ENCODE measurements at regions not wholly inside any gene's neighbourhood (a gene's known extent, or its start where the extent isn't known, plus 50 kb on each side); places are given as distances from the start of the nearest gene placed in this dataset.

GRCh38 chr2:10242451-10242850 is 60.3 kb upstream of the HPCAL1 start:
- Mint-ChIP-seq H3K27me3 (peaks cover 0 to 2% of the 10 kb centered on the region in 2 donors), H3K36me3 (no peaks in the 10 kb centered on the region), H3K4me1 (no peaks in the 10 kb centered on the region), H3K4me3 (no peak overlapping the region), H3K9me3 (no peaks in the 10 kb centered on the region), H3K27ac (no peak overlapping the region)
- Histone ChIP-seq H3K27me3 (replicated peaks in 1 of 2; ENCODE audit: control insufficient read depth in 2 of 2, extremely low read depth in 1 of 2, insufficient read depth in 2 of 2, low read length in 1 of 2) (peaks cover 0 to 22% of the 10 kb centered on the region in 2 experiments), H3K27ac (ENCODE audit: low read length) (no peak overlapping the region), H3K4me3 (ENCODE audit: control insufficient read depth in 1 of 2, extremely low read depth in 1 of 2, low read length in 1 of 2) (no peak overlapping the region), H3K4me1 (ENCODE audit: control insufficient read depth in 1 of 2, extremely low read depth in 1 of 2, insufficient read depth in 2 of 2, low read length in 2 of 2) (no peaks in the 10 kb centered on the region), H3K9me3 (no peaks in the 10 kb centered on the region), H3K36me3 (ENCODE audit: control insufficient read depth in 2 of 2, extremely low read depth in 1 of 2, insufficient read depth in 1 of 2, low read length in 1 of 2) (no peaks in the 10 kb centered on the region)
- WGBS (ENCODE audit: insufficient coverage), result 90% methylated on average over 11 of the region's 15 CpGs
- ATAC-seq (replicated peaks in 1 of 4), result no peak
- POLR2A ChIA-PET, result no interaction called here
- DNase-seq, result no peak
- CTCF ChIA-PET, result no interaction called here

GRCh38 chr2:10242998-10243925 is 59.4 kb upstream of the HPCAL1 start:
- Mint-ChIP-seq H3K27me3 (peaks cover 0 to 2% of the 10 kb centered on the region in 2 donors), H3K4me1 (no peaks in the 10 kb centered on the region), H3K36me3 (no peaks in the 10 kb centered on the region), H3K4me3 (no peak overlapping the region), H3K27ac (no peak overlapping the region), H3K9me3 (no peaks in the 10 kb centered on the region)
- H3K9me3 ChIP-seq, result no peaks in the 10 kb centered on the region
- H3K27me3 ChIP-seq (replicated peaks in 1 of 2; ENCODE audit: control insufficient read depth in 2 of 2, extremely low read depth in 1 of 2, insufficient read depth in 2 of 2, low read length in 1 of 2), result peaks cover 0 to 15% of the 10 kb centered on the region in 2 experiments
- ATAC-seq (replicated peaks in 1 of 4) (no peak), DNase-seq (no peak)
- 90% methylated on average over 19 of the region's 28 CpGs for WGBS (ENCODE audit: insufficient coverage)
- ChIA-PET CTCF (no interaction called here), POLR2A (no interaction called here)
- no peak overlapping the region for H3K4me3 ChIP-seq (ENCODE audit: control insufficient read depth in 1 of 2, extremely low read depth in 1 of 2, low read length in 1 of 2)
- H3K36me3 ChIP-seq (ENCODE audit: control insufficient read depth in 2 of 2, extremely low read depth in 1 of 2, insufficient read depth in 1 of 2, low read length in 1 of 2), result no peaks in the 10 kb centered on the region
- H3K4me1 ChIP-seq (ENCODE audit: control insufficient read depth in 1 of 2, extremely low read depth in 1 of 2, insufficient read depth in 2 of 2, low read length in 2 of 2), result no peaks in the 10 kb centered on the region
- no peak overlapping the region for H3K27ac ChIP-seq (ENCODE audit: low read length)

- DNase-seq (no peak), ATAC-seq (replicated peaks in 1 of 4) (no peak)
- Mint-ChIP-seq H3K27me3 (no peaks in the 10 kb centered on the region), H3K36me3 (no peaks in the 10 kb centered on the region), H3K27ac (no peak overlapping the region), H3K9me3 (peaks cover 0 to 2% (median 1%) of the 10 kb centered on the region in 3 donors), H3K4me3 (no peak overlapping the region), H3K4me1 (no peaks in the 10 kb centered on the region)
- CTCF ChIA-PET, result interaction anchor here in 1 of 2 donors (0.6 kb wide), 1 partner anchor 166 kb away, joined by 3 read pairs; no protein-coding TSS in a partner anchor
- WGBS (ENCODE audit: insufficient coverage), result 89% methylated on average over 4 of the region's 10 CpGs
- POLR2A ChIA-PET, result no interaction called here
- Histone ChIP-seq H3K27me3 (replicated peaks in 1 of 2; ENCODE audit: control insufficient read depth in 2 of 2, extremely low read depth in 1 of 2, insufficient read depth in 2 of 2, low read length in 1 of 2) (peaks cover 0 to 10% of the 10 kb centered on the region in 2 experiments), H3K4me3 (ENCODE audit: control insufficient read depth in 1 of 2, extremely low read depth in 1 of 2, low read length in 1 of 2) (no peak overlapping the region), H3K9me3 (no peaks in the 10 kb centered on the region), H3K27ac (ENCODE audit: low read length) (no peak overlapping the region), H3K36me3 (ENCODE audit: control insufficient read depth in 2 of 2, extremely low read depth in 1 of 2, insufficient read depth in 1 of 2, low read length in 1 of 2) (no peaks in the 10 kb centered on the region), H3K4me1 (ENCODE audit: control insufficient read depth in 1 of 2, extremely low read depth in 1 of 2, insufficient read depth in 2 of 2, low read length in 2 of 2) (no peaks in the 10 kb centered on the region)
Measured at GRCh38 chr2:10243926-10244270, 58.8 kb upstream of the HPCAL1 start.

GRCh38 chr2:10245021-10245420 is 57.7 kb upstream of the HPCAL1 start:
- Histone ChIP-seq H3K4me1 (ENCODE audit: control insufficient read depth in 1 of 2, extremely low read depth in 1 of 2, insufficient read depth in 2 of 2, low read length in 2 of 2) (no peaks in the 10 kb centered on the region), H3K4me3 (ENCODE audit: control insufficient read depth in 1 of 2, extremely low read depth in 1 of 2, low read length in 1 of 2) (no peak overlapping the region), H3K9me3 (peaks cover 3% of the 10 kb centered on the region), H3K36me3 (ENCODE audit: control insufficient read depth in 2 of 2, extremely low read depth in 1 of 2, insufficient read depth in 1 of 2, low read length in 1 of 2) (no peaks in the 10 kb centered on the region), H3K27me3 (replicated peaks in 1 of 2; ENCODE audit: control insufficient read depth in 2 of 2, extremely low read depth in 1 of 2, insufficient read depth in 2 of 2, low read length in 1 of 2) (peaks cover 0 to 10% of the 10 kb centered on the region in 2 experiments), H3K27ac (ENCODE audit: low read length) (no peak overlapping the region)
- no peak overlapping the region for H3K27ac Mint-ChIP-seq
- CTCF ChIA-PET, result no interaction called here
- no peaks in the 10 kb centered on the region for H3K4me1 Mint-ChIP-seq
- ATAC-seq (replicated peaks in 1 of 4) (no peak), DNase-seq (no peak)
- POLR2A ChIA-PET, result no interaction called here
- 96% methylated on average over 5 of the region's 8 CpGs for WGBS (ENCODE audit: insufficient coverage)
- H3K9me3 Mint-ChIP-seq, result peaks cover 1 to 9% (median 7%) of the 10 kb centered on the region in 3 donors
- H3K36me3 Mint-ChIP-seq, result peaks cover 2% of the 10 kb centered on the region
- H3K27me3 Mint-ChIP-seq, result no peaks in the 10 kb centered on the region
- no peak overlapping the region for H3K4me3 Mint-ChIP-seq

- no peaks in the 10 kb centered on the region for H3K4me1 Mint-ChIP-seq
- no peak overlapping the region for H3K27ac Mint-ChIP-seq
- H3K27me3 ChIP-seq (replicated peaks in 1 of 2; ENCODE audit: control insufficient read depth in 2 of 2, extremely low read depth in 1 of 2, insufficient read depth in 2 of 2, low read length in 1 of 2), result peaks cover 0 to 10% of the 10 kb centered on the region in 2 experiments
- no peak overlapping the region for H3K27ac ChIP-seq (ENCODE audit: low read length)
- no peak overlapping the region for H3K4me3 ChIP-seq (ENCODE audit: control insufficient read depth in 1 of 2, extremely low read depth in 1 of 2, low read length in 1 of 2)
- peaks cover 4% of the 10 kb centered on the region for H3K36me3 Mint-ChIP-seq
- ATAC-seq (replicated peaks in 1 of 4), result no peak
- peaks cover 7 to 16% (median 12%) of the 10 kb centered on the region in 3 donors for H3K9me3 Mint-ChIP-seq
- no peaks in the 10 kb centered on the region for H3K4me1 ChIP-seq (ENCODE audit: control insufficient read depth in 1 of 2, extremely low read depth in 1 of 2, insufficient read depth in 2 of 2, low read length in 2 of 2)
- H3K27me3 Mint-ChIP-seq, result no peaks in the 10 kb centered on the region
- no peak overlapping the region for H3K4me3 Mint-ChIP-seq
- DNase-seq, result no peak
- 94% methylated on average over 11 of the region's 11 CpGs for WGBS (ENCODE audit: insufficient coverage)
- ChIA-PET CTCF (no interaction called here), POLR2A (no interaction called here)
- H3K36me3 ChIP-seq (ENCODE audit: control insufficient read depth in 2 of 2, extremely low read depth in 1 of 2, insufficient read depth in 1 of 2, low read length in 1 of 2), result no peaks in the 10 kb centered on the region
- H3K9me3 ChIP-seq, result peaks cover 3% of the 10 kb centered on the region
Measured at GRCh38 chr2:10245661-10246060, 57.0 kb upstream of the HPCAL1 start.

DNA sequence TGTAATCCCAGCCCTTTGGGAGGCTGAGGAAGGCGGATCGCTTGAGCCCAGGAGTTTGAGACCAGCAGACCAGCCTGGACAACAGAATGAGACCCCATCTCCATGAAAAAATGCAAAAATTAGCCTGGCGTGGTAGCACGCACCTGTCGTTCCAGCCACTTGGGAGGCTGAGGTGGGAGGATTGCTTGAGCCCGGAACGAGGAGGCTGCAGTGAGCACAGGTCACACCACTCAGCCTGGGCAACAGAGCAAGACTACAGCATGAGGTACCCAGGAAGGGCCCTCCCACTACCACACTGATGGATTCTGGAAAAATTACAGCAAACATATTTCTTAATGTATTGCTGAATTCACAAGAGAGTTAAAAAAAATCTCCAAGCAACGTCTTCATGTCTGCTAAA is 56.3 kb upstream of the HPCAL1 start:
- Mint-ChIP-seq H3K4me1 (no peaks in the 10 kb centered on the region), H3K36me3 (peaks cover 4% of the 10 kb centered on the region), H3K4me3 (no peak overlapping the region), H3K27ac (no peak overlapping the region), H3K9me3 (peaks cover 10 to 21% (median 14%) of the 10 kb centered on the region in 3 donors), H3K27me3 (no peaks in the 10 kb centered on the region)
- Histone ChIP-seq H3K27ac (ENCODE audit: low read length) (no peak overlapping the region), H3K4me3 (ENCODE audit: control insufficient read depth in 1 of 2, extremely low read depth in 1 of 2, low read length in 1 of 2) (no peak overlapping the region), H3K36me3 (ENCODE audit: control insufficient read depth in 2 of 2, extremely low read depth in 1 of 2, insufficient read depth in 1 of 2, low read length in 1 of 2) (no peaks in the 10 kb centered on the region), H3K4me1 (ENCODE audit: control insufficient read depth in 1 of 2, extremely low read depth in 1 of 2, insufficient read depth in 2 of 2, low read length in 2 of 2) (no peaks in the 10 kb centered on the region), H3K9me3 (peaks cover 3% of the 10 kb centered on the region), H3K27me3 (replicated peaks in 1 of 2; ENCODE audit: control insufficient read depth in 2 of 2, extremely low read depth in 1 of 2, insufficient read depth in 2 of 2, low read length in 1 of 2) (peaks cover 0 to 10% of the 10 kb centered on the region in 2 experiments)
- CTCF ChIA-PET, result no interaction called here
- POLR2A ChIA-PET, result no interaction called here
- WGBS (ENCODE audit: insufficient coverage), result 60% methylated on average over 3 of the region's 8 CpGs
- no peak for ATAC-seq (replicated peaks in 1 of 4)
- no peak for DNase-seq

Data from T-cell (primary cell).